ENCODE measurements at regions not wholly inside any gene's neighbourhood (a gene's known extent, or its start where the extent isn't known, plus 50 kb on each side); places are given as distances from the start of the nearest gene placed in this dataset.

- no peak for TF ChIP-seq POLR2AphosphoS5 (IDR thresholded peaks at IDR 0.05; ENCODE audit: borderline replicate concordance, low read depth, low read length)
- no peak for TF ChIP-seq EZH2 (IDR thresholded peaks at IDR 0.05)
- no peak for TF ChIP-seq FOXP2 (optimal IDR thresholded peaks at IDR 0.05; ENCODE audit: control extremely low read depth, extremely low read length, insufficient read depth)
- no peak for DNase-seq (ENCODE audit: low read depth, low spot score)
- Histone ChIP-seq H3K9me3 (ENCODE audit: low read depth, low read length) (no peaks in the 10 kb centered on the region), H3K27ac (no peak overlapping the region), H3K9ac (ENCODE audit: insufficient read length) (no peak overlapping the region), H3K36me3 (ENCODE audit: insufficient read depth, low read length) (no peaks in the 10 kb centered on the region), H3K4me3 (no peak overlapping the region)
Measured at GRCh38 chr6:85792254-85792653, 149.6 kb upstream of the SYNCRIP start.

- no peak for DNase-seq (ENCODE audit: low read depth, low spot score)
Measured at GRCh38 chr6:85775883-85776282, 133.2 kb upstream of the SYNCRIP start.

GRCh38 chr6:85772641-85773040, 130.0 kb upstream of the SYNCRIP start:
- Histone ChIP-seq H3K9ac (ENCODE audit: insufficient read length) (no peak overlapping the region), H3K4me3 (no peak overlapping the region), H3K27ac (no peak overlapping the region), H3K36me3 (ENCODE audit: insufficient read depth, low read length) (no peaks in the 10 kb centered on the region), H3K9me3 (ENCODE audit: low read depth, low read length) (no peaks in the 10 kb centered on the region)
- DNase-seq (ENCODE audit: low read depth, low spot score): no peak
- TF ChIP-seq FOXP2 (optimal IDR thresholded peaks at IDR 0.05; ENCODE audit: control extremely low read depth, extremely low read length, insufficient read depth) (no peak), EZH2 (IDR thresholded peaks at IDR 0.05) (no peak), POLR2AphosphoS5 (IDR thresholded peaks at IDR 0.05; ENCODE audit: borderline replicate concordance, low read depth, low read length) (no peak)

More at GRCh38 chr6:85775883-85776282, 133.2 kb upstream of the SYNCRIP start:
- TF ChIP-seq EZH2 (IDR thresholded peaks at IDR 0.05) (no peak), POLR2AphosphoS5 (IDR thresholded peaks at IDR 0.05; ENCODE audit: borderline replicate concordance, low read depth, low read length) (no peak), FOXP2 (optimal IDR thresholded peaks at IDR 0.05; ENCODE audit: control extremely low read depth, extremely low read length, insufficient read depth) (no peak)
- no peaks in the 10 kb centered on the region for H3K9me3 ChIP-seq (ENCODE audit: low read depth, low read length)
- no peak overlapping the region for H3K9ac ChIP-seq (ENCODE audit: insufficient read length)
- no peaks in the 10 kb centered on the region for H3K36me3 ChIP-seq (ENCODE audit: insufficient read depth, low read length)
- no peak overlapping the region for H3K27ac ChIP-seq
- no peak overlapping the region for H3K4me3 ChIP-seq

GRCh38 chr6:85771925-85772430, 129.3 kb upstream of the SYNCRIP start:
- Histone ChIP-seq H3K9ac (ENCODE audit: insufficient read length) (no peak overlapping the region), H3K36me3 (ENCODE audit: insufficient read depth, low read length) (no peaks in the 10 kb centered on the region), H3K27ac (no peak overlapping the region), H3K9me3 (ENCODE audit: low read depth, low read length) (no peaks in the 10 kb centered on the region), H3K4me3 (no peak overlapping the region)
- DNase-seq (ENCODE audit: low read depth, low spot score): no peak
- TF ChIP-seq FOXP2 (optimal IDR thresholded peaks at IDR 0.05; ENCODE audit: control extremely low read depth, extremely low read length, insufficient read depth) (no peak), EZH2 (IDR thresholded peaks at IDR 0.05) (no peak), POLR2AphosphoS5 (IDR thresholded peaks at IDR 0.05; ENCODE audit: borderline replicate concordance, low read depth, low read length) (no peak)

- Histone ChIP-seq H3K4me3 (no peak overlapping the region), H3K36me3 (ENCODE audit: insufficient read depth, low read length) (no peaks in the 10 kb centered on the region), H3K27ac (no peak overlapping the region), H3K9me3 (ENCODE audit: low read depth, low read length) (no peaks in the 10 kb centered on the region), H3K9ac (ENCODE audit: insufficient read length) (no peak overlapping the region)
- no peak for TF ChIP-seq POLR2AphosphoS5 (IDR thresholded peaks at IDR 0.05; ENCODE audit: borderline replicate concordance, low read depth, low read length)
- no peak for TF ChIP-seq EZH2 (IDR thresholded peaks at IDR 0.05)
- TF ChIP-seq FOXP2 (optimal IDR thresholded peaks at IDR 0.05; ENCODE audit: control extremely low read depth, extremely low read length, insufficient read depth): no peak
- no peak for DNase-seq (ENCODE audit: low read depth, low spot score)
Measured at GRCh38 chr6:85771455-85771854, 128.8 kb upstream of the SYNCRIP start.

GRCh38 chr6:85764844-85765243, 122.2 kb upstream of the SYNCRIP start:
- no peak for DNase-seq (ENCODE audit: low read depth, low spot score)
- H3K9me3 ChIP-seq (ENCODE audit: low read depth, low read length): no peaks in the 10 kb centered on the region
- TF ChIP-seq POLR2AphosphoS5 (IDR thresholded peaks at IDR 0.05; ENCODE audit: borderline replicate concordance, low read depth, low read length): no peak
- TF ChIP-seq FOXP2 (optimal IDR thresholded peaks at IDR 0.05; ENCODE audit: control extremely low read depth, extremely low read length, insufficient read depth): no peak
- TF ChIP-seq EZH2 (IDR thresholded peaks at IDR 0.05): no peak
- H3K4me3 ChIP-seq: no peak overlapping the region
- no peak overlapping the region for H3K9ac ChIP-seq (ENCODE audit: insufficient read length)
- H3K27ac ChIP-seq: no peak overlapping the region
- H3K36me3 ChIP-seq (ENCODE audit: insufficient read depth, low read length): no peaks in the 10 kb centered on the region

GRCh38 chr6:85756982-85757381, 114.3 kb upstream of the SYNCRIP start:
- H3K27ac ChIP-seq: no peak overlapping the region
- no peaks in the 10 kb centered on the region for H3K9me3 ChIP-seq (ENCODE audit: low read depth, low read length)
- no peaks in the 10 kb centered on the region for H3K36me3 ChIP-seq (ENCODE audit: insufficient read depth, low read length)
- DNase-seq (ENCODE audit: low read depth, low spot score): peak; percentile 18
- H3K9ac ChIP-seq (ENCODE audit: insufficient read length): no peak overlapping the region
- no peak for TF ChIP-seq FOXP2 (optimal IDR thresholded peaks at IDR 0.05; ENCODE audit: control extremely low read depth, extremely low read length, insufficient read depth)
- no peak for TF ChIP-seq POLR2AphosphoS5 (IDR thresholded peaks at IDR 0.05; ENCODE audit: borderline replicate concordance, low read depth, low read length)
- no peak for TF ChIP-seq EZH2 (IDR thresholded peaks at IDR 0.05)
- H3K4me3 ChIP-seq: no peak overlapping the region

- no peak overlapping the region for H3K27ac ChIP-seq
- H3K4me3 ChIP-seq: no peak overlapping the region
- TF ChIP-seq FOXP2 (optimal IDR thresholded peaks at IDR 0.05; ENCODE audit: control extremely low read depth, extremely low read length, insufficient read depth) (no peak), EZH2 (IDR thresholded peaks at IDR 0.05) (no peak), POLR2AphosphoS5 (IDR thresholded peaks at IDR 0.05; ENCODE audit: borderline replicate concordance, low read depth, low read length) (no peak)
- H3K9ac ChIP-seq (ENCODE audit: insufficient read length): no peak overlapping the region
- no peaks in the 10 kb centered on the region for H3K36me3 ChIP-seq (ENCODE audit: insufficient read depth, low read length)
- no peak for DNase-seq (ENCODE audit: low read depth, low spot score)
- no peaks in the 10 kb centered on the region for H3K9me3 ChIP-seq (ENCODE audit: low read depth, low read length)
Measured at GRCh38 chr6:85754894-85755293, 112.2 kb upstream of the SYNCRIP start.

GRCh38 chr6:85752602-85753001, 109.9 kb upstream of the SYNCRIP start:
- H3K9me3 ChIP-seq (ENCODE audit: low read depth, low read length): no peaks in the 10 kb centered on the region
- no peak for DNase-seq (ENCODE audit: low read depth, low spot score)
- no peak overlapping the region for H3K9ac ChIP-seq (ENCODE audit: insufficient read length)
- no peak overlapping the region for H3K27ac ChIP-seq
- TF ChIP-seq FOXP2 (optimal IDR thresholded peaks at IDR 0.05; ENCODE audit: control extremely low read depth, extremely low read length, insufficient read depth): no peak
- TF ChIP-seq EZH2 (IDR thresholded peaks at IDR 0.05): no peak
- TF ChIP-seq POLR2AphosphoS5 (IDR thresholded peaks at IDR 0.05; ENCODE audit: borderline replicate concordance, low read depth, low read length): no peak
- no peaks in the 10 kb centered on the region for H3K36me3 ChIP-seq (ENCODE audit: insufficient read depth, low read length)
- H3K4me3 ChIP-seq: no peak overlapping the region

Measured in SK-N-MC (cell line).